Loucy (cell line): ENCODE measurements at regions not wholly inside any gene's neighbourhood (a gene's known extent, or its start where the extent isn't known, plus 50 kb on each side); places are given as distances from the start of the nearest gene placed in this dataset.

ENCODE experiments used
- H2AFZ ChIP-seq: fragments of 200-600 bp; sonication (generic); 2 replicates; pipeline ENCODE4 v1.6.0; 2016; ENCODE audit warnings: antibody characterized with exemption, mild to moderate bottlenecking, low read length, moderate library complexity
- H3F3A ChIP-seq: fragments of 200-600 bp; 2 replicates; pipeline ENCODE4 v1.6.0; 2016; ENCODE audit warnings: antibody characterized with exemption, low read depth, mild to moderate bottlenecking
- H3K27me3 ChIP-seq: fragments of 200-600 bp; sonication (generic); 2 replicates; pipeline ENCODE4 v1.6.1; 2014; ENCODE audit warnings: low read length, mild to moderate bottlenecking; ENCODE audit not compliant: insufficient read depth, poor library complexity, severe bottlenecking
- H3K36me3 ChIP-seq: fragments of 200-600 bp; sonication (generic); 2 replicates; pipeline ENCODE4 v1.6.1; 2016; ENCODE audit warnings: low read length; ENCODE audit not compliant: insufficient read depth
- H3K4me1 ChIP-seq: fragments of 200-600 bp; sonication (generic); 2 replicates; pipeline ENCODE4 v1.5.1; 2014; ENCODE audit warnings: low read length, mild to moderate bottlenecking; ENCODE audit not compliant: insufficient read depth, poor library complexity, severe bottlenecking
- H3K4me2 ChIP-seq: fragments of 200-600 bp; sonication (generic); 2 replicates; pipeline ENCODE4 v1.6.0; 2014; ENCODE audit warnings: antibody characterized with exemption, low read length, low read depth, mild to moderate bottlenecking; ENCODE audit not compliant: poor library complexity, severe bottlenecking
- H3K4me3 ChIP-seq: fragments of 200-600 bp; sonication (generic); 2 replicates; pipeline ENCODE4 v1.5.1; 2014; ENCODE audit warnings: low read length, mild to moderate bottlenecking, mixed read lengths; ENCODE audit not compliant: poor library complexity, severe bottlenecking
- H3K79me2 ChIP-seq: fragments of 200-600 bp; sonication (generic); 2 replicates; pipeline ENCODE4 v1.6.1; 2014; ENCODE audit warnings: low read length; ENCODE audit not compliant: insufficient read depth
- H3K9ac ChIP-seq: fragments of 200-600 bp; sonication (generic); 2 replicates; pipeline ENCODE4 v1.6.0; 2014; ENCODE audit warnings: mild to moderate bottlenecking, low read depth, low read length, moderate library complexity; ENCODE audit not compliant: poor library complexity, severe bottlenecking
- H3K9me2 ChIP-seq: fragments of 200-600 bp; sonication (generic); replicated peaks from 2 replicates; pipeline ENCODE4 v1.6.1; 2016; ENCODE audit warnings: low read depth, low read length, mixed read lengths
- H3K9me3 ChIP-seq: fragments of 200-600 bp; sonication (generic); 2 replicates; pipeline ENCODE4 v1.6.1; 2014; ENCODE audit warnings: mild to moderate bottlenecking, antibody characterized with exemption, low read length, low read depth; ENCODE audit not compliant: insufficient read depth
- H4K20me1 ChIP-seq: fragments of 200-600 bp; sonication (generic); 2 replicates; pipeline ENCODE4 v1.6.0; 2014; ENCODE audit warnings: antibody characterized with exemption, low read length, mild to moderate bottlenecking; ENCODE audit not compliant: insufficient read depth, poor library complexity, severe bottlenecking
- CTCF ChIP-seq: fragments of 200-600 bp; sonication (generic); conservative IDR thresholded peaks from 2 replicates; pipeline ENCODE4 v1.5.1; 2014; ENCODE audit warnings: mild to moderate bottlenecking, antibody characterized with exemption, low read length
- EZH2phosphoT487 ChIP-seq: fragments of 200-600 bp; IDR thresholded peaks from 2 replicates; pipeline ENCODE4 v1.6.1; 2018; ENCODE audit warnings: antibody characterized with exemption, mild to moderate bottlenecking, moderate library complexity, borderline replicate concordance

GRCh38 chr3:72295962-72296450 is 511.1 kb upstream of the PROK2 start:
- Histone ChIP-seq H2AFZ (no peak overlapping the region), H3K4me3 (no peak overlapping the region), H3K27me3 (no peaks in the 10 kb centered on the region), H3F3A (no peaks in the 10 kb centered on the region), H3K9ac (no peak overlapping the region), H3K4me1 (peaks cover 14% of the 10 kb centered on the region), H3K79me2 (no peaks in the 10 kb centered on the region), H4K20me1 (no peaks in the 10 kb centered on the region), H3K9me3 (no peaks in the 10 kb centered on the region), H3K4me2 (no peak overlapping the region), H3K9me2 (no peaks in the 10 kb centered on the region), H3K36me3 (no peaks in the 10 kb centered on the region)
- TF ChIP-seq CTCF (no peak), EZH2phosphoT487 (no peak)

- TF ChIP-seq CTCF (no peak), EZH2phosphoT487 (no peak)
- Histone ChIP-seq H3K4me1 (peaks cover 18% of the 10 kb centered on the region), H3K4me3 (no peak overlapping the region), H3K27me3 (no peaks in the 10 kb centered on the region), H3F3A (no peaks in the 10 kb centered on the region), H4K20me1 (no peaks in the 10 kb centered on the region), H3K9me3 (no peaks in the 10 kb centered on the region), H2AFZ (no peak overlapping the region), H3K36me3 (no peaks in the 10 kb centered on the region), H3K9me2 (no peaks in the 10 kb centered on the region), H3K4me2 (no peak overlapping the region), H3K79me2 (0 out of 2 replicates have a peak, but pooled peaks cover 5% of the 10 kb centered on the region), H3K9ac (no peak overlapping the region)
Measured at GRCh38 chr3:72295276-72295961, 510.5 kb upstream of the PROK2 start.

- Histone ChIP-seq H3K9me2 (no peaks in the 10 kb centered on the region), H3K36me3 (no peaks in the 10 kb centered on the region), H3K9me3 (no peaks in the 10 kb centered on the region), H3F3A (no peaks in the 10 kb centered on the region), H3K9ac (peak overlapping the region; percentile 34), H3K4me2 (peak overlapping the region; percentile 80), H3K27me3 (no peaks in the 10 kb centered on the region), H3K4me3 (peak overlapping the region; percentile 74), H4K20me1 (no peaks in the 10 kb centered on the region), H3K79me2 (0 out of 2 replicates have a peak, but pooled peaks cover 8% of the 10 kb centered on the region), H2AFZ (no peak overlapping the region), H3K4me1 (peaks cover 45% of the 10 kb centered on the region)
- no peak for TF ChIP-seq CTCF
- no peak for TF ChIP-seq EZH2phosphoT487
Measured at GRCh38 chr3:72290859-72291638, 506.1 kb upstream of the PROK2 start.
